HG02610 (cell line): ENCODE measurements at regions not wholly inside any gene's neighbourhood (a gene's known extent, or its start where the extent isn't known, plus 50 kb on each side); places are given as distances from the start of the nearest gene placed in this dataset.

Source experiments
- ATAC-seq: cut with Tn5 transposase; IDR thresholded peaks from one replicate; pipeline ENCODE4 v1.9.1; 2021; ENCODE audit warnings: mild to moderate bottlenecking, moderate library complexity; ENCODE audit not compliant: unreplicated experiment

DNA sequence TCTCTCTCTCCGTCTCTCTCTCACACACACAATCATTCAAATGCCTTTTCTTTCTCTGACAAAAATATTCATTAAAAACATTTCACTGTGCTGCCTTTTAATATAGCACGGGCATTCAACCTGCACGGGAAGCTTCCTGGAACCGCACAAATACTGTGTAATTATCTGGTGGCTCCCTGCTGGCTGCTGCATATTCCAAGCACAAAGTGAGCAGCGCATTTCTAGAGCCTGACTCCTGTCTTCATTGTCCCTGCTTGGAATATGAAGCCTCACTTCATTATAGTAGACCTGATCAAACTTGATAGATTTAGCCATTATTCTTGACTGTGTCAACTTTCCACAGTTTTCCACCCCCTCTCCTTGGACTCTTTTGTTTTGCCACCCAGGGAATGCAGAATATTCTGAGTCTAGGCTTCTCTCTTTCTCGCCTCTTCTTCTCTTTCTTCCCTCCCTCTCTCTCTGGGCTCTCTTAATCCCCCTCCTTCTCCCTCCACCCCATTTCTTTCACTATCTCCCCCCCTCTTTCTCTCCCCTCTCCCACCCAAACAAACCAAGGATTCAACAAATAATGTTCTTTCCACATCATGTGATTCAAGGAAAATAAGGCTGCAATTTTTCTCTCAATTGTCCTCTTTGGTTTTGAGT, 672.1 kb upstream of the FANCL start:
- no peak for ATAC-seq

DNA sequence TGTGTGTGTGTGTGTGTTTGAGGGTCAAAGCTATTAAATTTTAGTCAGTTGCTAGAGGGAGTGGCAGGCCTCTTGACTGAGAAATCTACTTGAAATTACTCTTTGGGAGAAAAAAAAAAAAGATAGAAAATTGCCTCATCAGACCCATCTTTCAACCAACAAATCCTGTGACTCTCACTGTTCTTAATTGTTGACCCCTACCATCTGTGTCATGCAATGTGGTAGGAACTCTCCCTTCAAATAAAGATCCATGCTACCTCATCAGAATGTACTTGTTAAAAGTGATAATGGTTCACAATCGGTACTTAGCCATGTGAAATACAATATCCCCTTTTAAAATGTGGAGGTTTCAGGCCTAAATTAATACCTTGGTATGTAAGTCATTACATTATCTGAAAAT, 670.8 kb upstream of the FANCL start:
- no peak for ATAC-seq

DNA sequence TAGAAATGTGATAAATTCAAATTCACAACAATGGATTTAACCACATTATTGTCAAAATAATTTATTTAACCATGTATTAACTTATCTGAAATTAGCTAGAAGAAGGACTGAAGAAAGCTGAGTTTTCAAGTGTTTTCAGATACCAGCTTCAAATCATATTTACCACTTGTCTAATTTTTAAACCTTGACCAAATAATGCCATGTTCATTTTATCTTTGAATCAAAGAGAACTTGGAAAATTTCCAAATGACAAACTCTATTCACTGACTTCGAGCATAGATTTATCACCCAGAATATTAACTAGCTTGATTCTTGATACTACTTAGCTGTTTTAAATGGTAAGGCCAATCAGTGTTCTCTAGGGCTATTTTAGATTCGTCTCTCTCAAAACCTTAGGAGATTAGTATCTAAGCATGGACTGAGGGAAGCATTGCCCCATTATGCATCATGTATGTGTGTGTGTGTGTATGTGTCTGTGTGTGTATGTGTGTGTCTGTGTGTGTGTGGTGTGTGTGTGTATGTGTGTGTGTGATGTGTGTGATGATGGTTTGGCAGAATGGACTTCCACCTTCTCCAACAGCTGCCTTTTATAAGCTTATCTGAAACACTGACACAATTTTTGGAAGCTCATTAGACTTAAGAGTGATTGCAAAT, 667.5 kb upstream of the FANCL start:
- no peak for ATAC-seq

- no peak for ATAC-seq
Measured at GRCh38 chr2:58907644-58908043, 666.5 kb upstream of the FANCL start.

- no peak for ATAC-seq
Measured at GRCh38 chr2:58906081-58906645, 665.0 kb upstream of the FANCL start.

GRCh38 chr2:58904095-58904494, 663.0 kb upstream of the FANCL start:
- no peak for ATAC-seq

- no peak for ATAC-seq
Measured at GRCh38 chr2:58903427-58903826, 662.3 kb upstream of the FANCL start.

DNA sequence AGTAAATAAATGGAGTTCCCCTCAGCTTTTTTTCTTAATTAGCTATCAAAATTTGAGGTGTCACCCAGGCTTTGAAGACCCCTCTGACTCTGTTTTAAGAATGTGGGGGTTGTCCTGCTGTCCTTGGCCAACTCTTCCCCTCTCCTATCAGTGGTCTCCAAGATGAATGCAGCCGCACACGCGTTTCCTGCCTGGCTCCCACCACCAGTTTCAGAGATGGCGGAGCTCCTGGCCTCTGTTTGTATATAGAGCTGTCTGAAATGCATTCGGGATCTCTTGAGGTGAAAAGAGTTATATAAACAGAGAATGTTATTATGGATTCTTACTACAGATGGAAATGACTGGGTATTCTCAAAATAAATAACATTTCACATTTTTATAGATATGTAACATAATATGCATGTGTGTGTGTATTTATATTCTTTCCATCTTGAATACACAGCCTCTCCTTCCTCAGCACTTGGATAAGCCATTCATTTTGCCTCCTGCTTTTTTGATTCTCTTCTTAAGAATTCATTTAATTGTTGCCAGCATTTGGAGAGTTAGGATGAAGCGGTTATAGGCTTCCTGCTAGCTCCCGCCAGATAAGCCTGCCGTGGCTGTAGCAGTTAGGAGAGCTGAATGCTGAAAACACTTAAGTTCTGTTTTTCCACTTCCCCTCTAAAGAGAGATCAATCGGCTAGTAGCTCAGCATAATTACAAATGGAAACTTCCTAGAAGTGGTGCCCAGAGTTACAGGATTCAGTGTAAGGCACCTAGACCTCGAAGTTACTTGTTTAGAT, 659.3 kb upstream of the FANCL start:
- no peak for ATAC-seq

- ATAC-seq: no peak
Measured at GRCh38 chr2:58899692-58900091, 658.6 kb upstream of the FANCL start.

DNA sequence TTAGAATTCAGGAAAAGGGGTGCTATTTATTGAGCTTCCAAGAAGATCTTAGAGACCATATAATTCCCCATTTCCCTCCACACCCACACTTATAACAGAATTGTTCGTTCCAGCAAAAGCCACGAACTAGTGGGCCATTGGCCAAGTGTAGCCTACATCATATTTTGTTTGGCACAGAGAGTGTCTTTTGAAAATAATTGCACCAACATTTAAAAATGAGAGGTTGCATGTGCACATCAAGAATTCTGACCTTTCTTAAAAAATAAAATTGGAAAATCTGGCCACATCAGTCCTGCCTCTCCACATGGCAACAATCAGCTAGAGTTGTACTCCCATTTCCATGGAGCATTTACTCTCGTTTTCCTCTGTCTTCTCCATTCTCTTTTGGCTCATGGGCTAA, 655.5 kb upstream of the FANCL start:
- no peak for ATAC-seq

- ATAC-seq: no peak
Measured at GRCh38 chr2:58895857-58896256, 654.7 kb upstream of the FANCL start.

DNA sequence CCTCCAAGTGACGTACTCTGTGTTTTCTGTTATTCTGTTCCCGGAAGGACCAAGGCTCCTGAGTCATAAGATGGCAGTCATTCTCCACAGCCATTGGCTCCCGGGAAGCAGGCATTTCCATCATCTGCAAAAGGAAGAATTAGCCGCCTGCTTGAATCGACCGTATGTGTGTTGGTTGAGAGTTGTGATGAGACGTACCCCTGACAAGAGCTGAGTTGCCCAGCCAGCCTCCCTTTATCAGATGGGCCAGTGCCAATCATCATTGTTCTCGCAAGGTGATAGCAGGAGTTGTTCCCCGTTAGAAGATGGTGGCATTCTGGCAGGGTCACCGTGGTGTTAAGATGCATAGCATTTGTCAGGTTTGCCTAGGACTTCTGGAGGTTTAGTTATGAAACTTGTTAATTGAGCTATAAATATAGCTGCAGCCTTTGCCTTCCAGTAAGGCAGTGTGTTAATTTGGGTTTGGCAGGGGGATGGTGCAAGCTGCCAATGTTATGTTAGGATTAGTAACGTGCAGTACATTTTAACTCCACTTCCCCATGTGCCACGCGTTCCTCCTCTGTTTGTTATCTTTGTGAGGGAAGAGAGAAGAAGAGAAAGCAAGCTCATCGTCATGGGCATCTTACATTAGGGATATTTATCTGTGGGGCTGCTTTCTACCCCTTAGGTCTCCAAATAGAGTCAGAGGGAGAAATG, 652.7 kb upstream of the FANCL start:
- no peak for ATAC-seq

DNA sequence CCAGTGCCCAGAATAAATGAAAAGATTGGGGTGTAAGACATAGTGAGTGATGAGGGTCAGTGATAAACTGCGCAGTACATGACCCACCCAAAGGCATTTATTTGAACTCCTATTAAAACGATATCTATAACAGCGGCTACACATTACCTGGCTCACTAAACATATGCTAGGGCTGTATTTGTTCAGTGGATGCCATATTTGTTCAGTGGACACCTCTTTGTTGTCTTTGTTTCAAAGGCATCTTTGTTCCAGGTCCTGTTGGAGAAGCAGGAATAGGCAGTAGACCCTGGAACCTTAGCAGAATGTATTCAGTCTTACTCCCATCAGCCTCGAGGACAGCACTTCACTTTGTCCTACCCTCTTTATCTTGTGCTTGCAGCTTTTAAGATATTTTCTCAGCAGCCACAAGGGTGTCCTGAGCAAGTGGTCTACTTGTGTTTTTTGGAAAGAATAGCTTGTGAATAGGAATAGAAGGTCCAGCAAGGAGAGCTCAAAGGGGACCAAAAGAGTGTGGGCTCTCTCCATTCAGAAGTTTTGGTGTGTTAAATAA, 650.8 kb upstream of the FANCL start:
- ATAC-seq: no peak

DNA sequence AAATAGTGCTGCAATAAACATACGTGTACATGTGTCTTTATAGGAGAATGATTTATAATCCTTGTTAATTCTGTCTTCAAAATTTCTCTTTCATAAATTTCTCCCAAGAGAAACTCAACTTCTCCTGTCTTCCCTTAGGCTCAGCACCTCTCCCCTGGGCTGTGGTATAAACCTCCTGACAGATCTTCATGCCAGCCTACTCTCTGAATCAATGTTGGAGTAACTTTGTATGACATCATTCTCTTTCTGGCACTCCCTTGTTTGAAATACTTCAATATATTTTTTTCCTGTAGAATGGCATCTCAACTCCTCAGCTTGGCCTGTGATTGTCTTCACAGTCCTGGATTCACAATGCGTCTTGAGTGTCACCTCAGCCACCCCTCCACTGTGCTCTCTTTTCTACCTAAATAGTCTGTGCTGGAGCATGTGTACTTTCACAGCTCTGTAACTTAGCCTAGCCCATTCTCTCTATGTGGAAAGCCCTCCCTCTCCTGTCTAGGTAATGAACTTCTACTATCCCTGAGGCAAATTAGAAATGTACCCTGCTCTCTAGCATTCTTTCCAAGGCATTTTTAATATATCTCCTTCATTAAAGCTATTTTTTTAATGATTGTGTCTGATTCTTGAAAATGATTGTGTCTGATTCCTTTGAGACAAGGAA, 649.9 kb upstream of the FANCL start:
- no peak for ATAC-seq

DNA sequence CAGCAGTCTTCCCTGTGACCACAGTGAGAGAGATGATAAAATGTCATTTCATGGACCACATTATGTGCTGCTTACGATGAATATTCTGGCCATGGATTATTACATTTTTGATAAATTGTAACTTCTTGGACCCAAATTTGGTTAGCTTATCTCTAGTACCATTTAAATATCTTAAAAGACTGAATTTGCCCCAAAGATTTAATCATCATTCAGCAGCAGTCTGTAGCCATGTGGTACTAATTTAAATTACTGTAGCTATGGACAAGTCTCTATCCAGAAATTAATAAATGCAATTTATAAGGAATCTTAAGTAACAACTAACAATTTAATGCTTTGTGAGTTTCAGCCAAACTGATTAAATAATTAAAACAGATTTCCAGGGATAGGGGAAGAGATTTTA, 644.9 kb upstream of the FANCL start:
- ATAC-seq: no peak

- no peak for ATAC-seq
Measured at GRCh38 chr2:58879834-58880233, 638.7 kb upstream of the FANCL start.

- no peak for ATAC-seq
Measured at GRCh38 chr2:58878778-58879177, 637.7 kb upstream of the FANCL start.

DNA sequence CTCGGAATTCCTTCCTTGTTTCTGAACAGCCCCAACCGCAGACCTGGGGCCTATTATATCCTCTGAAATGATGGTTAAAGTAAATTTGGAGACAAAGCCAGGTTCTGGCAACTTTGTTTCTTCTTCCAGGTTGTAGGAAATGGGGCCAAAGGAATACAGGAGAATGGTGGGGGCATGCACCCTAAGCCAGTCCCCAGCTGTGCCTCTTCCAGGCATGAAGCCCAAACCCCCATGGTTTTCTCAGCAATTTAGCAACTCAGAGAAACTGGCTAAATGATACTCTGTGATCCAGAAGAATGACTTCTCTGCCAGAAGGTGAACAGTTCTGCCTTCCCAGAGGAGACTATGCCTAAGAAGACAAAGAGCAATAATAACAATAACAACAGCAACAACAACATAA, 635.0 kb upstream of the FANCL start:
- no peak for ATAC-seq

DNA sequence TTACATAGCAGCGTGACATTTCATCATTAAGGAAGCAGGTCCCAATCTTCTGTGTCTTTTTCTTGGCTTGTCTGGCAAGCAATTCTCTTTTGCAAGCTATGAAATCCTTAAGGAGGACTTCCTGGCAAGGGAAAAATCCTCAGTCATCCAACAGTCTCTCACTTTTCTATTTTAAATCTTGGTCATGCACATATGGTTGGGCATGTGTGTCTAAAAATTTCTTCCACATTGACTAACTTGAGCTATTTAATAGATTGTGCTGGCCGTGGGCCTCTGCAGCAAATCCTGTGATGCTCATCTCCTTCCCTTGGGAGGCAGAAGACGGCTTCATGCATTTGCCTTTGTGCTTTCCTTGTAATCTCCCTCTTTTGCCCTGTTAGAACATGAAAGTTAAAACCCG, 634.3 kb upstream of the FANCL start:
- no peak for ATAC-seq

DNA sequence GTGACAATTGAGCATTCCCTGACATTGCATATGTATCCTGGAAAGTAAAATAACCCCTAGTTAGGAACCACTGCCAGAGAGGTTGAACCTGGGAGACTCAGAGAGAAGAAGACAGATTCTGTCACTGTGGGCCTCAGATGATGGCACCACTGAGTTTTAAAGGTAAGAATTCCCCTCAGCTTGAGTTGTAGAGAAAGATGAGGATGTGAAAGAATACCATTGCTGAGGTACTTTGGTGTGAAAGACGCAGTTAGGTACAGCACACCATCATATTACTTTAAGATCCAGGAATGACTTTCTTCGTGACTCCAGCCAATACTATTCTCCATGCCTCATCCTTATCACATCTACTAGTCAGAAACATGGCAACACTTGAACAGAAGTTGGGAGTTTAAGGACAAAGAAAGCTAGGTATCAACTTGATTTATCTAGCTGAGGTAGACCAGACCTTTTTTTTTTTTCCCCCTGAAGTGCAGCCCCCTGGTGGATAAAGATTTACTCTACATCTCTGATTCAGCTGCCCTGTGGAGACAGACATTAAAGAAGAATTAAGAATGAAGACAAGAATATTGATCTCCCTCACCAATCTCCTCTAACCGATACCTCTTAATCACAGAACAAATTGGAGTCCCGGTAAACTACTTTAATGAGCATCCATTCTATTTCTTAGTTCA, 630.5 kb upstream of the FANCL start:
- ATAC-seq: peak; percentile 48
